Colonic mucosa (tissue), 4 donors: ENCODE measurements at regions not wholly inside any gene's neighbourhood (a gene's known extent, or its start where the extent isn't known, plus 50 kb on each side); places are given as distances from the start of the nearest gene placed in this dataset.

Experiments
- DNase-seq: peaks from one replicate; pipeline ENCODE4 v3.0.0-alpha.2; 2020
- H3K27ac ChIP-seq: fragments of 200-600 bp; one replicate; pipeline ENCODE4 v1.8.0; 2021
- H3K27me3 ChIP-seq: fragments of 200-600 bp; one replicate; pipeline ENCODE4 v1.8.0; 2021
- H3K36me3 ChIP-seq: fragments of 200-600 bp; one replicate; pipeline ENCODE4 v1.8.0; 2021
- H3K4me1 ChIP-seq: fragments of 200-600 bp; one replicate; pipeline ENCODE4 v1.8.0; 2021; ENCODE audit warnings: mild to moderate bottlenecking
- H3K4me3 ChIP-seq: fragments of 200-600 bp; one replicate; pipeline ENCODE4 v1.8.0; 2021
- H3K9ac ChIP-seq, 2 donors: one replicate each; pipeline ENCODE4 v1.7.0; 2013; ENCODE audit warnings: control low read depth in 2 of 2, low read depth in 2 of 2, low read length in 2 of 2
- H3K9me3 ChIP-seq: fragments of 200-600 bp; one replicate; pipeline ENCODE4 v1.8.0; 2021
- intact Hi-C: fragments of 100-400 bp; cut with DNase I; formaldehyde crosslinking; loops from one replicate; pipeline ENCODE4 v1.14.1; 2022
- TF ChIP-seq, protein P1 (sequence below): fragments of 200-600 bp; IDR thresholded peaks from one replicate; pipeline ENCODE4 v1.8.0; 2022; ENCODE audit warnings: antibody characterized with exemption, mild to moderate bottlenecking
- donor health status: healthy.
- donor health status: DM: no; HTN: no; CAD: no.
- donor health status: DM: no; HTN: no; CAD: no.

- intact Hi-C loops = no loop called here
- Histone ChIP-seq H3K9ac (no peak overlapping the region), H3K27ac (no peak overlapping the region), H3K9me3 (no peaks in the 10 kb centered on the region), H3K27me3 (no peaks in the 10 kb centered on the region), H3K4me3 (no peak overlapping the region), H3K36me3 (no peaks in the 10 kb centered on the region), H3K4me1 (no peaks in the 10 kb centered on the region)
- TF ChIP-seq, protein P1, sequence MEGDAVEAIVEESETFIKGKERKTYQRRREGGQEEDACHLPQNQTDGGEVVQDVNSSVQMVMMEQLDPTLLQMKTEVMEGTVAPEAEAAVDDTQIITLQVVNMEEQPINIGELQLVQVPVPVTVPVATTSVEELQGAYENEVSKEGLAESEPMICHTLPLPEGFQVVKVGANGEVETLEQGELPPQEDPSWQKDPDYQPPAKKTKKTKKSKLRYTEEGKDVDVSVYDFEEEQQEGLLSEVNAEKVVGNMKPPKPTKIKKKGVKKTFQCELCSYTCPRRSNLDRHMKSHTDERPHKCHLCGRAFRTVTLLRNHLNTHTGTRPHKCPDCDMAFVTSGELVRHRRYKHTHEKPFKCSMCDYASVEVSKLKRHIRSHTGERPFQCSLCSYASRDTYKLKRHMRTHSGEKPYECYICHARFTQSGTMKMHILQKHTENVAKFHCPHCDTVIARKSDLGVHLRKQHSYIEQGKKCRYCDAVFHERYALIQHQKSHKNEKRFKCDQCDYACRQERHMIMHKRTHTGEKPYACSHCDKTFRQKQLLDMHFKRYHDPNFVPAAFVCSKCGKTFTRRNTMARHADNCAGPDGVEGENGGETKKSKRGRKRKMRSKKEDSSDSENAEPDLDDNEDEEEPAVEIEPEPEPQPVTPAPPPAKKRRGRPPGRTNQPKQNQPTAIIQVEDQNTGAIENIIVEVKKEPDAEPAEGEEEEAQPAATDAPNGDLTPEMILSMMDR = no peak
- no peak for DNase-seq
Measured at GRCh38 chr2:236342951-236343350, 78.7 kb upstream of the ASB18 start.

- peak; percentile 45 for DNase-seq
Measured at GRCh38 chr2:236343400-236344161, 79.4 kb upstream of the ASB18 start.

DNA sequence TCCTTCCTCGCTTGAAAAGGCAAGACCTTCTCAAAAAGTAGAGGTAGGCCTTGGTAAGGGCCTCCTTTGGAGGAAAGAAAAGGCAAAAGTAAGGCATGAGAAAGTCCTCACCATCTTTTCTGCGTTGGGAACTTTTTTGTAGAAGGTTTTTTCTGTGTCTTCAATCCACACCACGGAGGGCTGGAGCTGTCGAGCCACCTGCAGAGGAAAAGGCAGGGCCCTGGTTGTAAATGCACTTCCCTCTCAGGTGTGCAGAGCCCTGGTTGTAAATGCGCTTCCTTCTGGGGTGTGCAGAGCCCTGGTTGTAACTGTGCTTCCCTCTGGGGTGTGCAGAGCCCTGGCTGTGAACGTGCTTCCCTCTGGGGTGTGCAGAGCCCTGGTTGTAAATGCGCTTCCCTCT lies 80.2 kb upstream of the ASB18 start:
- Histone ChIP-seq H3K4me1 (no peaks in the 10 kb centered on the region), H3K9ac (no peak overlapping the region), H3K4me3 (no peak overlapping the region), H3K27ac (no peak overlapping the region), H3K9me3 (no peaks in the 10 kb centered on the region), H3K27me3 (no peaks in the 10 kb centered on the region), H3K36me3 (no peaks in the 10 kb centered on the region)
- DNase-seq = no peak
- TF ChIP-seq, protein P1 = no peak
- intact Hi-C loops = no loop called here

More at GRCh38 chr2:236343400-236344161, 79.4 kb upstream of the ASB18 start:
- H3K27me3 ChIP-seq = no peaks in the 10 kb centered on the region
- H3K4me3 ChIP-seq = no peak overlapping the region
- intact Hi-C loops = no loop called here
- no peaks in the 10 kb centered on the region for H3K9me3 ChIP-seq
- no peaks in the 10 kb centered on the region for H3K4me1 ChIP-seq
- TF ChIP-seq, protein P1 = peak; percentile 84
- H3K36me3 ChIP-seq = no peaks in the 10 kb centered on the region
- H3K27ac ChIP-seq = no peak overlapping the region
- H3K9ac ChIP-seq = no peak overlapping the region

DNA sequence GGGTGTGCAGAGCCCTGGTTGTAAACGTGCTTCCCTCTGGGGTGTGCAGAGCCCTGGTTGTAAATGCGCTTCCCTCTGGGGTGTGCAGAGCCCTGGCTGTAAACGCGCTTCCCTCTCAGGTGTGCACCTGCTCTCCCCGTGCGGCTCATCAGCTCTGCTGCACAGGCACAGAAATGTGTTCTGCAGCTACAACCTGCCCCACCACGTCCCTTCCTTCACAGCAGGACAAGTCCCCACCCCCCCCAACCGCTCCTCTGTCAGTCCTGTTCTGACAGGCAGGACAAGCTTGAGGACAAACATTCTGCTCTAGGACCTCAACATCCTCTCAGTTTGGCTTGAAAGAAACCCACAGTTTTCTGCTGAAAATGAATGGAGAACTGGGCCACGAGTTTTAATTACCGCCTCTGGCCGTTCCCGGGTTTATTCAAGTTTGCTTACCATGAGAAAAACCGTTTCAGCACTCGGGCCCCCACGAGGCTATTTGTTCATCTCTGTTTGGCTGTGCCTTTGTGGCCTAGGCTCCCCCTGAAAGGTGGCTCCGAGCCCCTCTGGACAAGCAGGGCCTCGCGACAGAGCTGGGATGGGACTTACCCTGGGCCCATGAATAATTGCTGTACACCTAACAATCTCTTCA lies 81.0 kb upstream of the ASB18 start:
- H3K9ac ChIP-seq = no peak overlapping the region
- intact Hi-C loops = no loop called here
- TF ChIP-seq, protein P1 = no peak
- H3K36me3 ChIP-seq = no peaks in the 10 kb centered on the region
- H3K9me3 ChIP-seq = no peaks in the 10 kb centered on the region
- no peak overlapping the region for H3K4me3 ChIP-seq
- DNase-seq = no peak
- H3K4me1 ChIP-seq = no peaks in the 10 kb centered on the region
- no peaks in the 10 kb centered on the region for H3K27me3 ChIP-seq
- H3K27ac ChIP-seq = no peak overlapping the region

DNA sequence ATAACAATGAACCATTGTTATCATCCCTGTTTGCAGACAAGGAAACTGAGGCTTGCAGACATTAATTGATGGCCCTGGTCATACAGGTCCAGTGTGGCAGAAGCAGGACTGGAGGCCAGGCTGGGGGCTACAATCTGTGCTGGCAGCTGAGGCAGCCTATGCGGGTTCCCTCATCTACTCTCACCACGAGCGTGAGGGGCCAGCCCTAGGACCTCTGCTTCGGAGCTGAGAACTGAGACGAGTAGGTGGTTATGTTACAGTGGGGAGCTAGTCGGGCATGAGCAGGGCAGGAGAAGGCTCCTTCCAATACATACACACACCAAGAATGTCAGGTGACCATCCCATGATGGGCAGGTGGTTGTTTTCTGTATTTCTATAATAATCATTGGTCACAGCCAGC lies 82.2 kb upstream of the ASB18 start:
- intact Hi-C loops = no loop called here
- no peak for DNase-seq
- Histone ChIP-seq H3K9me3 (no peaks in the 10 kb centered on the region), H3K27ac (no peak overlapping the region), H3K4me3 (no peak overlapping the region), H3K9ac (no peak overlapping the region), H3K27me3 (no peaks in the 10 kb centered on the region), H3K36me3 (no peaks in the 10 kb centered on the region), H3K4me1 (no peaks in the 10 kb centered on the region)
- TF ChIP-seq, protein P1 = no peak
